Glutamatergic neuron (in vitro differentiated cells): ENCODE measurements at regions not wholly inside any gene's neighbourhood (a gene's known extent, or its start where the extent isn't known, plus 50 kb on each side); places are given as distances from the start of the nearest gene placed in this dataset.

Source experiments
- DNase-seq: peaks from one replicate; pipeline ENCODE4 v3.0.0; 2022
- H3K27ac Mint-ChIP-seq: one replicate; pipeline ENCODE4 v1.8.0; 2020; ENCODE audit warnings: mild to moderate bottlenecking, mixed read lengths, inconsistent platforms; ENCODE audit not compliant: unreplicated experiment
- H3K27me3 Mint-ChIP-seq: one replicate; pipeline ENCODE4 v1.8.0; 2020; ENCODE audit warnings: mild to moderate bottlenecking, moderate library complexity, mixed read lengths, inconsistent platforms; ENCODE audit not compliant: unreplicated experiment
- H3K36me3 Mint-ChIP-seq: one replicate; pipeline ENCODE4 v1.8.0; 2020; ENCODE audit warnings: mild to moderate bottlenecking, mixed read lengths, inconsistent platforms; ENCODE audit not compliant: unreplicated experiment
- H3K4me1 Mint-ChIP-seq: one replicate; pipeline ENCODE4 v1.8.0; 2020; ENCODE audit warnings: mild to moderate bottlenecking, low read depth, mixed read lengths, inconsistent platforms; ENCODE audit not compliant: unreplicated experiment
- H3K4me3 Mint-ChIP-seq: one replicate; pipeline ENCODE4 v1.8.0; 2020; ENCODE audit warnings: mild to moderate bottlenecking, mixed read lengths, inconsistent platforms; ENCODE audit not compliant: unreplicated experiment
- H3K9me3 Mint-ChIP-seq: one replicate; pipeline ENCODE4 v1.8.0; 2020; ENCODE audit warnings: mild to moderate bottlenecking, moderate library complexity, mixed read lengths, inconsistent platforms; ENCODE audit not compliant: unreplicated experiment
- CTCF ChIP-seq: fragments of 200-600 bp; sonication (generic); IDR thresholded peaks from one replicate; pipeline ENCODE4 v1.5.0; 2021; ENCODE audit not compliant: partially characterized antibody, unreplicated experiment

DNA sequence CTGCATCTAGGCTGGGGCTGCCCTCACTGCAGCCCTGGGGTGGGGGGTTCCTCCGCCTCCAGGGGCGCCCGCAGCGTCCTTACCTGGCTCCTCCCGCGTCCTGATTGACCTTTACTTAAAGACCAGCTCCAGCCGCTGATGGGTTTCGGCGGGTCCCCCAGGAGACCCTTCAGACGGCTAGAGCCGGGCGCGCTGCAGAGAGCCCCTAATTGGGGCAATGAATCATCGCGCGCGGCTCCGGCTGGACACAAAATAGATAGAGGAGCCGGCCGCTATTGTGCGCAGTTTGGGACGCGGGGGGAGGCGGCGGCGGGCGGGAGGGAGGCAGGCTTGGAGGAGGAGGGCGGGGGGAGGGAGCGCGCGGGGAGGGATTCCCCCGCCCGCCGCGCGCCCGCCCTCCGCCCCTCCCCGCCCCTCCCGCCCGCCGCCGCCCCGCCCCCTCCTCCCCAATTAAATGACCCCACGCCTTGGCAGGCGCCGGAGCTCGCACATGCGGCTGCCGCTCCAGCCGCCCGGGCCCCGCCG, 56.5 kb upstream of the CIBAR2 start:
- Mint-ChIP-seq H3K27ac (no peak overlapping the region), H3K36me3 (no peaks in the 10 kb centered on the region), H3K4me3 (peak overlapping the region; percentile 70), H3K4me1 (peaks cover 43% of the 10 kb centered on the region), H3K9me3 (peaks cover 28% of the 10 kb centered on the region), H3K27me3 (peaks cover 8% of the 10 kb centered on the region)
- DNase-seq: peak; percentile 83
- no peak for TF ChIP-seq CTCF

DNA sequence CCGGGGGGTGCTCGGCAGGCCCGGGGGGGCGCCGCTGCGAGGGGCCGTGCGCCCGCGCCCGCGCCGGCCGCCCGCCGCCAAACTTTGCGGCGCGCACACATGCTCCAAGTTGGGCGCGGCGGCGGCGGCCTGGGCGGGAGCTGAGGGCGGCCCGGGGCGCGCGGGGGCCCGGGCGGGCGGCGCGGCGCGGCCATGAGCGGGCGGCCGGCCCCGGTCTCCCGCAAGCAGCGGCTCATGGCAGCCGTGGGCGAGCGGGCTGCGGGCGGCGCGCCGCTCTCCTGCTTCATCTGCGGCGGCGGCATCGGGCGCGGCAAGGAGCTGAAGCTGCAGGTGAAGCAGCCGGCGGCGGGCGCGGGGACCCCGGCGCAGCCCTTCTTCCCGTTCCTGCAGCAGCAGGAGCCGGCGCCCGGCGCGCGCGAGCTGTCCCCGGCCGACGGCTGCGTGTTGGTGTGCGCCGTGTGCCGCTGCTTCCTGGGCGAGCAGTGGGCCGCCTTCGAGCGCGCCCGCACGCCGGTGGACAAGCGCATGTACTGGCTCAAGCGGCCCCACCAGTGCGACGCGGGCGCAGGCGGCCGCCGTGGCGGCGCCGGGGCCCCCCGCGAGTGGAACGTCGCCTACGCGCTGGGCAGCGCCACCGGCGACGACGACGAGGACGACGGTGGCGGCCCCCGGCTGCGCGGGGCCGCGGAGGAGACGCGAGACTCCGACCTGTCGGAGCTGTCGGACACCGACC, 57.2 kb upstream of the CIBAR2 start:
- Mint-ChIP-seq H3K27ac (no peak overlapping the region), H3K4me1 (peaks cover 50% of the 10 kb centered on the region), H3K9me3 (peaks cover 31% of the 10 kb centered on the region), H3K27me3 (peaks cover 8% of the 10 kb centered on the region), H3K4me3 (no peak overlapping the region), H3K36me3 (no peaks in the 10 kb centered on the region)
- TF ChIP-seq CTCF: no peak
- DNase-seq: peak; percentile 62

GRCh38 chr16:85170066-85170491, 57.8 kb upstream of the CIBAR2 start:
- peaks cover 7% of the 10 kb centered on the region for H3K27me3 Mint-ChIP-seq
- H3K4me3 Mint-ChIP-seq: peak overlapping the region; percentile 59

GRCh38 chr16:85170590-85171003, 58.3 kb upstream of the CIBAR2 start:
- TF ChIP-seq CTCF: no peak
- Mint-ChIP-seq H3K27me3 (peaks cover 7% of the 10 kb centered on the region), H3K4me3 (peak overlapping the region; percentile 59), H3K9me3 (peaks cover 31% of the 10 kb centered on the region), H3K4me1 (peaks cover 58% of the 10 kb centered on the region), H3K36me3 (no peaks in the 10 kb centered on the region), H3K27ac (no peak overlapping the region)
- no peak for DNase-seq

More at GRCh38 chr16:85170066-85170491, 57.8 kb upstream of the CIBAR2 start:
- Mint-ChIP-seq H3K27ac (no peak overlapping the region), H3K9me3 (peaks cover 31% of the 10 kb centered on the region), H3K36me3 (no peaks in the 10 kb centered on the region), H3K4me1 (peaks cover 55% of the 10 kb centered on the region)
- DNase-seq: no peak
- TF ChIP-seq CTCF: no peak
